VCaP (cell line): ENCODE measurements at regions not wholly inside any gene's neighbourhood (a gene's known extent, or its start where the extent isn't known, plus 50 kb on each side); places are given as distances from the start of the nearest gene placed in this dataset.

Experiments
- H3K27ac ChIP-seq: fragments of 450-650 bp; 2 replicates; pipeline ENCODE4 v1.5.1; 2017
- TF ChIP-seq, protein P1 (sequence below): fragments of 450-650 bp; conservative IDR thresholded peaks from 2 replicates; pipeline ENCODE4 v1.5.1; 2017; ENCODE audit warnings: mild to moderate bottlenecking, moderate library complexity

DNA sequence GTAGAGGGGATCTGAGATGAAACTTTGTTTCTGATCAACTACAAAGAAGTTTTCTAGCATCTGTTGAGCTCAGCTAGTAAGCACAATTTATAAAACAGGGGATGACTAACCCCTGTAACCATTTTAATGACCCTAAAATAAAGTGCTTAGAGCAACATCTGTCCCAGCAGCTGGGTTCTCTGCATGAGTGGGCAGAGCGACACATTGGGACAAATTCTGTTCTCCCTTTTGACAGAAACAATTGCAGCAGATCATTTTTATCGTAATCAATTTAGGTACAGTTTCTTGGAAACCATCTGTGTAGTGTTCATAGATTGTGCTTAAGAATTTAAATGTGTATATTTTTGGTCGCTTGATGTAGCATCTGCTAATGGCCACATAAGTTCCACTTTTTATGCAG is 678.0 kb downstream of the RNF144A start:
- TF ChIP-seq, protein P1, sequence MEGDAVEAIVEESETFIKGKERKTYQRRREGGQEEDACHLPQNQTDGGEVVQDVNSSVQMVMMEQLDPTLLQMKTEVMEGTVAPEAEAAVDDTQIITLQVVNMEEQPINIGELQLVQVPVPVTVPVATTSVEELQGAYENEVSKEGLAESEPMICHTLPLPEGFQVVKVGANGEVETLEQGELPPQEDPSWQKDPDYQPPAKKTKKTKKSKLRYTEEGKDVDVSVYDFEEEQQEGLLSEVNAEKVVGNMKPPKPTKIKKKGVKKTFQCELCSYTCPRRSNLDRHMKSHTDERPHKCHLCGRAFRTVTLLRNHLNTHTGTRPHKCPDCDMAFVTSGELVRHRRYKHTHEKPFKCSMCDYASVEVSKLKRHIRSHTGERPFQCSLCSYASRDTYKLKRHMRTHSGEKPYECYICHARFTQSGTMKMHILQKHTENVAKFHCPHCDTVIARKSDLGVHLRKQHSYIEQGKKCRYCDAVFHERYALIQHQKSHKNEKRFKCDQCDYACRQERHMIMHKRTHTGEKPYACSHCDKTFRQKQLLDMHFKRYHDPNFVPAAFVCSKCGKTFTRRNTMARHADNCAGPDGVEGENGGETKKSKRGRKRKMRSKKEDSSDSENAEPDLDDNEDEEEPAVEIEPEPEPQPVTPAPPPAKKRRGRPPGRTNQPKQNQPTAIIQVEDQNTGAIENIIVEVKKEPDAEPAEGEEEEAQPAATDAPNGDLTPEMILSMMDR: no peak
- no peak overlapping the region for H3K27ac ChIP-seq

DNA sequence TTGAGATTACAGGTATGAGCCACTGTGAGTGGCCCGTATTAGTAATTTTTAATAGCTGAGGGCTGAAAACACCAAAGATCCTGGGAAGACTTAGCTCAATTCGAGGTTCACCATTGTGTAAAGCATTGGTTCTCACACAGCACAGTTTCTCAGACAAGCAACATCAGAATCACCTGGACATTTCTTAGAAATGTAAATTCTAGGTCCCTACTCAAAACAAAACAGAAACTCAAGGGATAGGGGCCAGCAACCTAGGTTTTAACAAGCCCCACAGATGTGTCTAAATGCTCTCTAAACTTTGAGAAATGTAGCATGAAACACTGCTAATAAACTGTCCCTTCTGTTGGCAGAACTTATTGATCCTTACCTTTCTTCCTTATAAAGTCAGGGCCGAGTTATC is 681.2 kb downstream of the RNF144A start:
- no peak overlapping the region for H3K27ac ChIP-seq
- TF ChIP-seq, protein P1: no peak

DNA sequence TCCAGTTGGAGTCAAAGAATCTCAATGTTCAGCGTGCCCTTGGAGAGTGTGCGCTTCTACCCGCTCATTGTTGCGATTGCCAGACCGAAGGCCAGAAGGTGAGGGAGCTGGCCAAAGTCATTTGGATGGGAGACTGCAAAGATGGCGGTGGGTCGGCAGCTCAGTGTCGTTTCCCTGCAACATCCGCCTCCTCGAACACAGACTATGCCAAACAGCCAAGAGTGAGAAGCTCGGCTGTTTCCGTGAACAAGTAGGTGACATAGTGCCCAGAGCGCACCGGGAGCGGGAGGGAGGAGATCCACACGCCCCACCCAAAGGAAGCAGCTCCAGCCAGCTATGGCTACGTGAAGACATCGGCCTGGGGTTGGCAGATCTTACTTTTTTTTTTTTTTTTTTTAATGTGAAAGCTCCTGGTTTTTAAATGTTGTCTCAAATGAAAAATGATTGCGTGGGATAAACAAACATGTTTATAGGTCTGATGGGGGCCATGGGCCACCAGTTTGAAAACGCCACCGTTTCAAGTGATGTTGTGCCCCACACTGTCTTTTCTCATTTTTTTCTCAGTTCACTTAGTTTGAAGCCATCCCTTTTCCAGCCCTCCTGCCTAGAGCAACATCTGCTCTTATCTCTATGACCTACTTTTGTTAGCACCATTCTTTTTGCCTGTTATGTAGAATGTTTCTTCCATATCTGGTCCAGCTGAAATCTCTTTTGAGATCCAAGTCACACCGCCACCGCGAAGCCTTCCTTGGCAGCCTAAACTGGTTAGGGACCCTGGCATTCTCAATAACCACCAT is 682.4 kb downstream of the RNF144A start:
- TF ChIP-seq, protein P1: no peak
- no peak overlapping the region for H3K27ac ChIP-seq

DNA sequence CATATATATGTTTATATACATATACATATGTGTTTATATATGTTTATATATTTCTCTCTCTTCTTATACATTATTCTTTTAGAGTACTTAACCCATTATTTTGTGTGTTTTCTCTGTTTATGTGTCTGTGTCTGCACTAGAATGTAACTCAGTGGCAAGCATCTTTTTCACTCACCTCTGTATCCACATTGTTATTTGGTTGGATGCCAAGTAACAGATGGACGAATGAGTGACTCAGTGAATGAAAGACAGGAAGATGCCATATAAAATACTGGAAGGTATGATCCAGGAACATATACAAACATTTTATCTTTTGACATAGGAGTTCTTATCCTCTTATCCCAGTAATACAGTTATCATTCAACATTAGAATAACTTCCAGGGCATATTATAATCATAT is 684.8 kb downstream of the RNF144A start:
- H3K27ac ChIP-seq: no peak overlapping the region
- TF ChIP-seq, protein P1: no peak

DNA sequence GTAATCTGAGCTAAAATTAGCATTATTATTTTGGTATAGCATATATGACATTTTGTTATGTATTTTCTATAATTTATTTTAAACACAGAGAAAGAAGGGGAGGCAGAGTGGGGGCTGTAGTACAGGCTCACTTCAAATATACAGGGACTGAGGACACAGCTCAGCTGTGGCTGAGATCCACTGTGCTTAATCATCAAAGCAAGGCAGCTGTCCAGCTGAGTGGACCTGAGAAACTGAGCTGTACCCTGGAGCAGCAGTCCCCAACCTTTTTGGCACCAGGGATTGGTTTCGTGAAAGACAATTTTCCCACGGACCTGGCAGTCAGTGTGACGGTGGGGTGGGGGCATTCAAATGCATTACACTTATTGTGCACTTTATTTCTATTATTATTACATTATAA is 687.2 kb downstream of the RNF144A start:
- H3K27ac ChIP-seq: no peak overlapping the region
- TF ChIP-seq, protein P1: no peak

DNA sequence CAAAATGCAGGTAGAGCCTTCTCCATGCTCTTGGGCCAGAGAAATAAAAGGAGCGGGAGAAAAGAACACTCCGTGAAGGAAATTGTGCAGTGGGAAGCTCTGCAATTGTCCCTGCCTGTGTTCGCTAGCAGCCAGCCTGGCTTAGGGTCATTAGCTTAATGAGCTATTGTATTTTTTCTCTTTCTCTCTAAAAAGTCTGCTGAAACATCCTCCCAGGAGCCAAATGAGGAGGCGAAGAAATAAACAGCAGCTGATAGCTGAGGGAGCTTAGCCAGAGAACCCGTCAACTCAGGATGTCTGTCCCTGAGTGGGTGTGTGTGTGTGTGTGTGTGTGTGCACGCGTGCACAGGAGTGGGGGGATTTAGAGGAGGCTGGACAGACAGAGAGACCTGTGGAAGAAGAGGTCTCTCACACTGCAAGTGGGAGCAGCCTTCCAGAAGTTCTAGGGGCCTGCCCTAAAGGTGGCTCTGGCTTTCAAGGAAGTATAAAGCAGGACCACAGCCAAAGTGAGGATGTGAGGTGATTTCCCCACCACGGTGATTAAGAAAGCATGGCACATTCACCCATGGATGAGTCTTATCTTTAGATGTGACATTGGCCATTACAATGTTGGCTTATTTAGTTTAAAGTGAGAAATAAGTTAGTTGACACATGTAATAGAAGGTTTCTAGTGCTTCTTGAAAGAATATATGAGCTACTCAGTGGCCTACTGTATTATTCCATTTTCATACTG is 690.4 kb downstream of the RNF144A start:
- TF ChIP-seq, protein P1: no peak
- no peak overlapping the region for H3K27ac ChIP-seq

DNA sequence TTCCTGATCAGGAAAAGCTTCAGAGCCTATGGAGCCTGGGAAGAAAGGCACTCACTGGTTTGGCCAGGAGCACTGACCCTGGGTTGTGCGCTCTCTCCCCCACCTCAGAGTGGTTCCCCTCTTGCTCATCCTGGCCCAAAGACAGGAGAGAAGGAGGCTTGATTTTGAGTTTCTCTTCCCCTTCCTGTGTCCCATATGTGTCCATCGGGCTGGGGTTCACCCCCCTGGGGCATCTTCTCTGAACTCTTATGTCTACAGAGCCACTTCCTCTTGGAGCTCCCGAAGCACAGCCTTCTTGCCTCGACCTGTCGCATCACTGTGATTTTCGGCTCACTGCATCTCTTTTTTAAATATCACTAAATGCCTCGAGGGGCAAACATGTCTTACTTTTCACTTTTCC is 692.3 kb downstream of the RNF144A start:
- H3K27ac ChIP-seq: no peak overlapping the region
- TF ChIP-seq, protein P1: no peak
